ENCODE measurements at regions not wholly inside any gene's neighbourhood (a gene's known extent, or its start where the extent isn't known, plus 50 kb on each side); places are given as distances from the start of the nearest gene placed in this dataset.

- intact Hi-C loops (cut with micrococcal nuclease): no loop called here
- H3K4me3 Mint-ChIP-seq: no peak overlapping the region
- DNase-seq (no peak), ATAC-seq (no peak)
- TF ChIP-seq CTCF (IDR thresholded peaks at IDR 0.05): no peak
- no peaks in the 10 kb centered on the region for H3K36me3 Mint-ChIP-seq (ENCODE audit: low read depth)
- no peaks in the 10 kb centered on the region for H3K9me3 Mint-ChIP-seq
- CTCF ChIA-PET: no interaction called here
- no peaks in the 10 kb centered on the region for H3K4me1 Mint-ChIP-seq (ENCODE audit: low read depth)
- peaks cover 8% of the 10 kb centered on the region for H3K27me3 Mint-ChIP-seq
- POLR2A ChIA-PET: no interaction called here
- no peak overlapping the region for H3K27ac Mint-ChIP-seq
Observed at GRCh38 chr2:126444512-126444911, 211.4 kb upstream of the GYPC start.

- no peak overlapping the region for H3K4me3 Mint-ChIP-seq
- intact Hi-C loops (cut with micrococcal nuclease): no loop called here
- H3K36me3 Mint-ChIP-seq (ENCODE audit: low read depth): no peaks in the 10 kb centered on the region
- CTCF ChIA-PET: no interaction called here
- no peak for ATAC-seq
- no peak overlapping the region for H3K27ac Mint-ChIP-seq
- POLR2A ChIA-PET: no interaction called here
- H3K27me3 Mint-ChIP-seq: peaks cover 8% of the 10 kb centered on the region
- no peak for TF ChIP-seq CTCF (IDR thresholded peaks at IDR 0.05)
- H3K9me3 Mint-ChIP-seq: no peaks in the 10 kb centered on the region
- DNase-seq: no peak
- no peaks in the 10 kb centered on the region for H3K4me1 Mint-ChIP-seq (ENCODE audit: low read depth)
Observed at GRCh38 chr2:126446106-126446695, 209.8 kb upstream of the GYPC start.

GRCh38 chr2:126448611-126449010, 207.3 kb upstream of the GYPC start:
- no peak for TF ChIP-seq CTCF (IDR thresholded peaks at IDR 0.05)
- POLR2A ChIA-PET: no interaction called here
- DNase-seq: no peak

GRCh38 chr2:126449677-126450076, 206.3 kb upstream of the GYPC start:
- Mint-ChIP-seq H3K36me3 (ENCODE audit: low read depth) (no peaks in the 10 kb centered on the region), H3K9me3 (no peaks in the 10 kb centered on the region), H3K27me3 (no peaks in the 10 kb centered on the region), H3K27ac (no peak overlapping the region), H3K4me1 (ENCODE audit: low read depth) (no peaks in the 10 kb centered on the region), H3K4me3 (no peak overlapping the region)
- TF ChIP-seq CTCF (IDR thresholded peaks at IDR 0.05): no peak
- ChIA-PET CTCF (no interaction called here), POLR2A (interaction anchor here (0.7 kb wide), 1 partner anchor 464 kb away, joined by 3 read pairs; no protein-coding TSS in a partner anchor)
- intact Hi-C loops (cut with micrococcal nuclease): no loop called here
- no peak for DNase-seq
- ATAC-seq: no peak

More at GRCh38 chr2:126448611-126449010, 207.3 kb upstream of the GYPC start:
- no peak overlapping the region for H3K27ac Mint-ChIP-seq
- no peak overlapping the region for H3K4me3 Mint-ChIP-seq
- intact Hi-C loops (cut with micrococcal nuclease): no loop called here
- H3K4me1 Mint-ChIP-seq (ENCODE audit: low read depth): no peaks in the 10 kb centered on the region
- peaks cover 3% of the 10 kb centered on the region for H3K27me3 Mint-ChIP-seq
- CTCF ChIA-PET: no interaction called here
- no peaks in the 10 kb centered on the region for H3K9me3 Mint-ChIP-seq
- no peaks in the 10 kb centered on the region for H3K36me3 Mint-ChIP-seq (ENCODE audit: low read depth)
- no peak for ATAC-seq

- CTCF ChIA-PET: no interaction called here
- POLR2A ChIA-PET: no interaction called here
- no peaks in the 10 kb centered on the region for H3K9me3 Mint-ChIP-seq
- no peaks in the 10 kb centered on the region for H3K27me3 Mint-ChIP-seq
- DNase-seq: no peak
- ATAC-seq: no peak
- no peaks in the 10 kb centered on the region for H3K36me3 Mint-ChIP-seq (ENCODE audit: low read depth)
- H3K4me3 Mint-ChIP-seq: no peak overlapping the region
- intact Hi-C loops (cut with micrococcal nuclease): no loop called here
- no peak for TF ChIP-seq CTCF (IDR thresholded peaks at IDR 0.05)
- H3K27ac Mint-ChIP-seq: no peak overlapping the region
- peaks cover 12% of the 10 kb centered on the region for H3K4me1 Mint-ChIP-seq (ENCODE audit: low read depth)
Observed at GRCh38 chr2:126463892-126464674, 191.9 kb upstream of the GYPC start.

All from activated CD8-positive, alpha-beta T cell treated with anti-CD3 and anti-CD28 coated beads for 36 hours (primary cell).